ENCODE measurements at regions not wholly inside any gene's neighbourhood (a gene's known extent, or its start where the extent isn't known, plus 50 kb on each side); places are given as distances from the start of the nearest gene placed in this dataset.

- TF ChIP-seq SPI1 (IDR thresholded peaks at IDR 0.05; ENCODE audit: borderline replicate concordance, low read depth): no peak
- TF ChIP-seq GABPA (IDR thresholded peaks at IDR 0.05; ENCODE audit: low read depth): no peak
- TF ChIP-seq REST (IDR thresholded peaks at IDR 0.05; ENCODE audit: insufficient replicate concordance, low read depth): no peak
- no peak for TF ChIP-seq CTCF (IDR thresholded peaks at IDR 0.05; ENCODE audit: insufficient read depth, low read length)
- TF ChIP-seq POLR2AphosphoS5 (IDR thresholded peaks at IDR 0.05; ENCODE audit: low read depth): no peak
- no peak for DNase-seq (ENCODE audit: low read depth in 1 of 2, low spot score in 1 of 2)
- no peaks in the 10 kb centered on the region for H3K27me3 ChIP-seq (ENCODE audit: insufficient read depth, poor library complexity, severe bottlenecking)
- H3K4me3 ChIP-seq (replicated peaks; ENCODE audit: insufficient read depth, low read length): no peak overlapping the region
- no peak overlapping the region for H3K27ac ChIP-seq (replicated peaks)
Measured at GRCh38 chr11:45576461-45577215, 88.8 kb downstream of the CHST1 start.

- no peak for DNase-seq (ENCODE audit: low read depth in 1 of 2, low spot score in 1 of 2)
- no peaks in the 10 kb centered on the region for H3K27me3 ChIP-seq (ENCODE audit: insufficient read depth, poor library complexity, severe bottlenecking)
- no peak overlapping the region for H3K27ac ChIP-seq (replicated peaks)
- TF ChIP-seq CTCF (IDR thresholded peaks at IDR 0.05; ENCODE audit: insufficient read depth, low read length): no peak
- no peak for TF ChIP-seq REST (IDR thresholded peaks at IDR 0.05; ENCODE audit: insufficient replicate concordance, low read depth)
- TF ChIP-seq POLR2AphosphoS5 (IDR thresholded peaks at IDR 0.05; ENCODE audit: low read depth): no peak
- TF ChIP-seq GABPA (IDR thresholded peaks at IDR 0.05; ENCODE audit: low read depth): no peak
- no peak for TF ChIP-seq SPI1 (IDR thresholded peaks at IDR 0.05; ENCODE audit: borderline replicate concordance, low read depth)
- no peak overlapping the region for H3K4me3 ChIP-seq (replicated peaks; ENCODE audit: insufficient read depth, low read length)
Measured at GRCh38 chr11:45573728-45574127, 91.7 kb downstream of the CHST1 start.

GRCh38 chr11:45572354-45573123, 92.9 kb downstream of the CHST1 start:
- Histone ChIP-seq H3K27ac (replicated peaks) (no peak overlapping the region), H3K27me3 (ENCODE audit: insufficient read depth, poor library complexity, severe bottlenecking) (no peaks in the 10 kb centered on the region), H3K4me3 (replicated peaks; ENCODE audit: insufficient read depth, low read length) (no peak overlapping the region)
- no peak for DNase-seq (ENCODE audit: low read depth in 1 of 2, low spot score in 1 of 2)
- TF ChIP-seq SPI1 (IDR thresholded peaks at IDR 0.05; ENCODE audit: borderline replicate concordance, low read depth): no peak
- no peak for TF ChIP-seq CTCF (IDR thresholded peaks at IDR 0.05; ENCODE audit: insufficient read depth, low read length)

Data from HL-60 (cell line).